CD4-positive, alpha-beta T cell treated with Interleukin-4 for 4 hours (primary cell): ENCODE measurements at regions not wholly inside any gene's neighbourhood (a gene's known extent, or its start where the extent isn't known, plus 50 kb on each side); places are given as distances from the start of the nearest gene placed in this dataset.

ENCODE experiments used
- DNase-seq: peaks from one replicate; pipeline ENCODE4 v3.0.0-alpha.2; 2020

- no peak for DNase-seq
These were observed 2227.5 kb upstream of the C9orf72 start for GRCh38 chr9:29800821-29801220.

GRCh38 chr9:29802454-29802853 is 2229.2 kb upstream of the C9orf72 start:
- no peak for DNase-seq

DNA sequence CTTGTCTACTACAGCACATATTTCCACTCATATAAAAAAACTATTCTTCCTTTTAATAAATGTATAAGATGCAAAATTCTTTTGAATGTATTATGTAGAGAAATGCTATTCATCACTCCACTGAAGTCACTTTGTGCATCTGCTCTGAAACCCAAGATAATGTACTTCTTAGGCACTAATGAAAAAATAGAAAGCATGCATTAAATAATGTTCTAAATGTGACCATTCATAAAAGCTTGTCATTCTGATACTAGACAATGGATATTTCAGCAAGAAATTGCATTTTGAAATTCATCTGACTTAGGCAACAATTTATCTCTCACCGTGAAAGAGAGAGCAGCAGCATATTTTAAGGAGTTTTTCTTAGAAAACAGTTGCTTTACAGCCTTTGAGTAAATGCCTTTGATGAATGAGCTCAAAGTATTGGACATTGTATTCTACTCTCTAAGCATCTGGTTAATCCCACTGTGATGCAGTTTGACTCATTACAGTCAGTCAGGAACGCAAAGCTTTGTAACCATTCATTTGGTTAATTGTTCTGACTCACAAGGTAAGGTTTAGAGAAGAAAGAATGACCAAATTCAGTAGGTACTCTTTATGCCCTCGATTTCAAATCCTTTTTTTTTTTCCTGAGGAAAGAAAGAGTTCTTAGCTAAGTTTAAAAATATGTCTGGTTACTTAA is 2233.8 kb upstream of the C9orf72 start:
- no peak for DNase-seq

DNA sequence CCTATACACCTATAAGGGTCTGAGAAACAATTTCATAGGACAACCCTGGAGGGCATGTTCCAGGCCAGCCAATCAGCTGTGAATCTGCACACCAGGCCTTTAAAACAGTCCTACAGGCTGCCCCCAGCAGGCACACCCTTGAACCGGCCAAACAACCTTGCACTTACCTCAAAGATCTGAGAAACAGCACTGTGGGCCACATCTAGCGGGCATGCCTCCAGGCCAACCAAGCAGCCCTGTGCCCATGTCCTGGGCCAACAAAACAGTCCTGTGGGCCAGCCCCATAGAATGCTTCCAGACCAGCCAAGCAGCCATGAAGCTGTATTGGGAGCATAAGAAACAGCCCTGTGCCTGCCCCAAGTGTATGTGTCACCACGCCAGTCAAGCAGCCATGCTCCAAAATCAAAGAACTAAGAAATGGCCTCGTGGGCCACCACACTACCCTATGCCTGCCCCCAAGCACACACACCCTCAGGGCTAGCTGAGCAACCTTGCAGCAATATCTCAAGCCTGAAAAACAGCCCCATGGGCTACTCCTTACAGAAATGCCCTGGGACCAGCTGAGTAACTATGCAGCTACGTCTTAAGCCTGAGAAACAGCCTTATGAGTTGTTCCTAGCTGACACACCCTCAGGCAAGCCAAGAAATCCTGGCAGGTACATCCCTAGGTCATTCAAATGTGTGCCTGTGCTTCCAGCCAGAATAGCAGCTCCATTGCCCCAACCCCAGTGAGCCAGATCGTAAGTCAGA is 2243.8 kb upstream of the C9orf72 start:
- DNase-seq, result no peak

DNA sequence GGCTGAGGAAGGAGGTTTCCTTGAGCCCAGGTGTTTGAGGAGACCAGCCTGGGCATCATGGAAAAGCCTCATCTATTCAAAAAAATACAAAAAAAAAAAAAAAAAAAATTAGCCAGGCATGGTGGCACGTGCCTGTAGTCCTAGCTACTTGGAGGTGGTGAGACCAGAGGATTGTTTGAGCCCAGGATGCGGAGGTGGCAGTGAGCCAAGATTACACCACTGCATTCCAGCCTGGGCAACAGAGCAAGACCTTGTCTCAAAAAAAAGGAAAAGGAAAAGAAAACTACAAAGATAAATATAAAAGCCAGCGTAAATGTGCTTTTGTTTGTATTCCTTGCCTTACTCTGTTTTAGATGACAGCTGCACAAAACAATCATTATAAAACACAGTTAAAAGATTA is 2249.2 kb upstream of the C9orf72 start:
- DNase-seq, result no peak

GRCh38 chr9:29826421-29826820 is 2253.1 kb upstream of the C9orf72 start:
- DNase-seq, result no peak

DNA sequence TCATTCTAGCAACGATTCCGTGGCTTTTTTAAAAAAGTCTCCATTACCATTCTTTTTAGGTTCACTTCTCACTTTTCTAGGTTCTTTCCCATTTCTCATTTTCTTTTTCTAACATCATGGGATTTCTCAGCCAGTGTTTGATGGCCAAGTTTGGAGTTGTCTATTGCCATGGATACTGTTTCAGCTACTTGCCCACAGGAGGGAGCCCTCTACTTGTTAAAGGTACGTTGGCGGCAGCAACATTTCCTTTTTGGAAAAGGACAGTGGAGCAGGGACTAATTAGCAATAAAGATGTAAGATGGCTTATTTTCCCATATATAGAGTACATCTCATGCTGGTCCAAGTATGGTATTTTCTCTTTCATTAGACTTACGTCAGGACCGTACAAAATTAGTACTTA is 2257.5 kb upstream of the C9orf72 start:
- no peak for DNase-seq

GRCh38 chr9:29838491-29839020 is 2265.3 kb upstream of the C9orf72 start:
- no peak for DNase-seq

GRCh38 chr9:29844251-29844650 is 2271.0 kb upstream of the C9orf72 start:
- DNase-seq, result no peak

DNA sequence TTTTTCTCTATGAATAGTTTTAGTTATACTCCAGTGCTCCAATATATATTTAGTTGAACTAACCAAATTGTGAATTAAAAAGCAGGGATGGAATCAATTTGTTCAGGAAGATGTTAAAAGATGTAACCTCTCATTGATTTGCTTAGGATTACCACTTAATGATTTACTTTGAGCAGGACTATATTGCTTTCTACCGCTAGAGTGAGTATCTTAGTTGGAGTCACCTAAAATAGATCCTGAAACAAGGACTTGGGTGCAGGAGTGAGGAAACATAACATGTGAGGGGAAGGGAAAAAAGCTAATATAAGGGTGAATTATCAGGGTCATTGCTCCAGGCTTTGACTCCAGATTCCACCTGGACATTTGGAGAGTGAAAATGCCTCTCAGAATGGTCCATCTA is 2277.4 kb upstream of the C9orf72 start:
- DNase-seq, result no peak

DNA sequence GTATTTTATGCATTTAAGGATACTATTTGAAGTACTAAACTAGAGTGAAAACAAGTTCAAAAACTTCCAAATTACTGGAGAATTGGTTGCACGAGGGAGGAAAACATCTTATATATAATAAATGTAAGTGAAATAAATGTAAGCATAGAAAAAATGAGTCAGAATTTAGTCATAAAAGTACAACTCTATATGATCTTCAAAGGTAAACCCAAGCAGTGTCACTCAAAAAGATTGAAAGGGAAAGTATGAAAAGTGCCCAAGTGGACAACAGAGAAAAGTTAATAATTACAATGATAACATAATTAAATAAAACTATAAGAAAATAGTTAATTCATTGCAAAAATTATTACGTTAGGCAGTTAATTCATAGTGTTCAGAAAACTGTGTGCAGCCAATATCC is 2288.5 kb upstream of the C9orf72 start:
- no peak for DNase-seq

DNA sequence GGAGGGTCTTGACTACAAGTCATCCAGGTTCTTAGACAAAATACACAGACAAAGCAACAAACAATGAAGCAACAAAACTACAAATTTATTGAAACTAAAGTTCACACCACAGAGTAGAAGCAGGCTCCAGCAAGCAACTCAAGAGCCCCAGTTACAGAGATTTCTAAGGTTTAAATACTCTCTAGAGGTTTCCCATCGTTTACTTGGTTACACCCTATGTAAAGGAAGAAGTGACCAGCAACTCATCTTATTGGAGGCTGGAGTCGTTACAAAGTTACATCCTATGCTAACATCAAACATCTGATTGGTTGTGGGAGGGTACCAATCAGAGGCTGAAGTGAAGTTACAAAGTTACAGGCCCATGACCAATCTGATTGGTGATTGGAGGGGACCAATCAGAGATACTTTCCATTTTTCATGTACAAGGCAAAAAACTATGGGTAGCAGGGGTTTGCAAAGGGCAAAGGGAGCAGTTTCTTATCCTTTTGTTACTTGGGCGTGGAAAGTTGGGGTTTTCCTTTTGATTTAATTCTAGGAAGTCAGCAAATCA is 2292.6 kb upstream of the C9orf72 start:
- DNase-seq, result no peak

DNA sequence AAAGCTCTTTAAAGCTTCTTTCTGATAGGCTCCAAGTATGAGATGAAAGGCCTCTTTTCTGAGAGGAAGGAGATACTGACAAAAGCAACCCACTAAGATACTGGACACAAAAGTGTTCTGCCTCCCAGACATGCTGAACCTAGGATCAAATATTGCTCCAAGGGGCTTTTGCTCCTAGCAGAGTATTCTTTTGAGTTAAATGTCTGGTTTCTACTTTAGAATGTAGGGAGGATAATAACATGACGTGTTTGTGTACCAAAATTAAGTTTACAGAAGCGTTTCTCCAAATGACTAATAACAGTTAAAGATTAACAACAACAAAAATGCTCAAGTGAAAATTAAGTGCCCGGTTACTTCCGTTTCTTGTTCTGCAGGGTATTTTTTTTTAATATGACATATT is 2293.3 kb upstream of the C9orf72 start:
- DNase-seq, result no peak

GRCh38 chr9:29873579-29873978 is 2300.3 kb upstream of the C9orf72 start:
- DNase-seq, result no peak

DNA sequence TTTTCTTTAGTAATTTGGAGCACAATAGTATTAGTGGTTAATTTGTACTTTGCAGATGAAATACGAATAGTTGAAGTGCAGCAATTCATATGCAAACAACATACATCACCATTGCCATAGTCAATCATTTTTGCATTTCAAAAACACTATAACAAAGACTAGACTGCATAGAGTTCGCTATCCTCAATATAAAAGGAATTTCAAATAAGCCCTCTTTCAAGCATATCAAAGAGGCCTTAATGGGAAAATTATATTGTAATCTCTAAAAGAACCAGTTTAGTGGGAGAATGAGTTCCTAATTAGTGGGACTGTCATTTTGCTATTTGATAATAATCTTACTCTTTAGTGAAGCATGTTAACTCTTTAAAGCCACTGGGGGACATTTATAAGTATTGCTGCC is 2302.3 kb upstream of the C9orf72 start:
- DNase-seq, result no peak

DNA sequence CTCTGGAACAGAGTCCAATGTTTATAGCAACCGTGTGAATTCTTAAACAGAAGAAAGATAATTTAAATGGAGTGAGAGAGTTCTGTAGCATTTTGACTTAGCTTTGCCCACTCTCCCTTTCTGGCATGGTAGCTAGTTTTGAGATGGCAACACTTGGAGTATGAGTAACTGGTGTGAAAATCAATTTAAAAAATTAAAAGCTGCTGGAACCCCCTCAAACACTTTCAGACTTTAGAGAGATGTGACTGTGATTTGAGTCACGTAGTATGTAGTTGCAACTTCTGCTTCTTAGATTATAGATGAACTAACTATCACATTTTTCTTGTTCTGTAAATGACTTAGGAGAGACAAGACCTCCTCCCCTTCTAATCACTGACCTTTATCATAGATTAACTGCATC is 2309.5 kb upstream of the C9orf72 start:
- DNase-seq, result no peak

- no peak for DNase-seq
These were observed 2332.8 kb upstream of the C9orf72 start for GRCh38 chr9:29906065-29906464.

DNA sequence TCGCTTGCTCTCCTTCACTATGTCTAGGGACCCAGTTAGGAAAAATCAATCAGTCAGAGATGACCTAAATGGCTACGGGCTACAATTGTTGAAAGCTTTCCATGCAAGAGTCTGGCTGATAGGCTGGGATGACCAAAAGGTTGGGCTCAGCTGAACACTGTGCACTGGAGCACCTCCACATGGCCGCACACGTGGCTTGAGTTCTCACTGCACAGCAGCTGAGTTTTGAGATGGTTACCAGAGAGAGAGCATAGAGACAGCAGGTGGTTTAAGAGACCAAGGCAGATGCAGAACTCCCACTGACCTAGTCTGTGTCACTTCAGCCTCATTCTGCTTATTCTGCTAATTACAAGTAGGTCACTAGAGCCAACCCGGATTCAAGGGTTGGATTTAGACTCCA is 2354.8 kb upstream of the C9orf72 start:
- DNase-seq, result no peak

GRCh38 chr9:29939559-29939958 is 2366.3 kb upstream of the C9orf72 start:
- DNase-seq, result no peak

- DNase-seq, result no peak
These were observed 2371.7 kb upstream of the C9orf72 start for GRCh38 chr9:29945012-29945411.

DNA sequence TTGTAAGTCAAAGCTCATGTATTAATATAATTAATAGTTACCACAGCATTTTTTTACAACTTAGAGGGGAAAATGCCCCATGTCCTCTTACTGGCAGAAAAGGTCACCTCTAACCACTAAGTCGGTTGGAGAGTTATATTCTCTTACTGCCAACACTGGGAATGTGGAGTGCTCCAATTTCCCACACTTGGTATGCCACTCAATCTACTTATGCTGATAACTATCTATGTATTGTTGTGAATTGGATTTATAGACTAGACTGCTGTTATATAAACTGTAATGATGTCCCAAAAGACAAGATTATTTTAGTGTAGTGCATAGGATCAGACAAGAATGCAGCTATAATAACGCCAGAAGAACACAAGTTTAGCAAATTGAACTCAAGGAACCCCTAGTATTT is 2385.2 kb upstream of the C9orf72 start:
- no peak for DNase-seq

DNA sequence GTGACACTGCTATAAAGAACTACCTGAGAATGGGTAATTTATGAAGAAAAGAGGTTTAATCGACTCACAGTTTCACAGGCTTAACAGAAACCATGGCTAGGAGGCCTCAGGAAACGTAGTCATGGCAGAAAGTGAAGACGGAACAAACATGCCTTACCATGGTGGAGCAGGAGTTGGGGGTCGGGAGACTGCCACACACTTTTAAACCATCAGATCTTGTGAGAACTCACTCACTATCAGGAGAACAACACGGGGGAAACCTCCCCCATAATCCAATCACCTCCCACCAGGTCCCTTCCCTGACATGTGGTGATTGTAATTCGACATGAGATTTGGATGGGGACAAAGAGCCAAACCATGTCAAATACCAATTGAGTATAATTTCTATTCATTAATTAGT is 2392.6 kb upstream of the C9orf72 start:
- no peak for DNase-seq

- no peak for DNase-seq
These were observed 2393.0 kb upstream of the C9orf72 start for GRCh38 chr9:29966247-29966646.

DNA sequence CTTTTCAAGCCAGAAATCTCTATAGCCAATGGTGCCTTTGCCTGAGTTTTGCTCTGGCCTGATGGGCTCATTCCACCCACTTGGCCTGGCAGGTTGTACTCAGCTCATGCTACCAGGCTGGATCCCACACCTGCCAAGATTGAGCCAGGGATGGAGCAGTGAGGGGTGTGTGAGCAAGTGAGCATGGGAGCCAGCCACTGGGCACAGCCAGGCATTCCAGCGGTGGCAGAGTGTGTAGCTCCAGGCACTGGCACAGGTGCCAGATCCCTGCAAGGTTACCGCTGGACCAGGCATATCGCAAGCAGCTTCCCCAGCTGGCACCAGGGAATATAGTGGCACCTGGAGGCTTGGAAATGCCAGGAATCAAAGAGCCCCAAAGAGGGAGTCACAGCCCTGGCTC is 2395.6 kb upstream of the C9orf72 start:
- DNase-seq, result no peak
